CD4-positive, alpha-beta T cell treated with Interleukin-15 for 4 hours (primary cell): ENCODE measurements at regions not wholly inside any gene's neighbourhood (a gene's known extent, or its start where the extent isn't known, plus 50 kb on each side); places are given as distances from the start of the nearest gene placed in this dataset.

Source experiments
- DNase-seq: peaks from one replicate; pipeline ENCODE4 v3.0.0-alpha.2; 2020; ENCODE audit warnings: low spot score

- DNase-seq, result no peak
These were observed 209.9 kb upstream of the ZFP64 start for GRCh38 chr20:52401431-52401830.

DNA sequence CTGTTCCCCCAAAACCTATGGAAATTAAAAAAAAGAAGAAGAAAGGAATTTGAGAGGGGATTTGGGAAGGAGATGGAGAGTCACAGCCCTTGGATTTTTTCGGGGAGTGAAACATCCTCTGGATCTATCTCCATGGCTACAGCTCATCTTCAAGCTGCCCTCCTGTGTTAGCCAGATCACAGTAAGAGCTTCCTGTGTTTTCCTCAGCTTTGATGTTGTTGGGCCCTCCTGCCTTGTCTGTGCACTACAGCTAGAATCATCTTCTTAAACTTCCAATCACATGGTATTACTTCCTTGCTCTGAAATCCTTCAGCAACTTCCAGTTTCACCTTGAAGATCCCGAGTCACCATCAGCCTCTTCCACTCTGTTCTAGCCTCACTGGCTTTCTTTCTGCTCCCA lies 207.8 kb upstream of the ZFP64 start:
- DNase-seq, result no peak

GRCh38 chr20:52389606-52390005 lies 198.0 kb upstream of the ZFP64 start:
- no peak for DNase-seq

DNA sequence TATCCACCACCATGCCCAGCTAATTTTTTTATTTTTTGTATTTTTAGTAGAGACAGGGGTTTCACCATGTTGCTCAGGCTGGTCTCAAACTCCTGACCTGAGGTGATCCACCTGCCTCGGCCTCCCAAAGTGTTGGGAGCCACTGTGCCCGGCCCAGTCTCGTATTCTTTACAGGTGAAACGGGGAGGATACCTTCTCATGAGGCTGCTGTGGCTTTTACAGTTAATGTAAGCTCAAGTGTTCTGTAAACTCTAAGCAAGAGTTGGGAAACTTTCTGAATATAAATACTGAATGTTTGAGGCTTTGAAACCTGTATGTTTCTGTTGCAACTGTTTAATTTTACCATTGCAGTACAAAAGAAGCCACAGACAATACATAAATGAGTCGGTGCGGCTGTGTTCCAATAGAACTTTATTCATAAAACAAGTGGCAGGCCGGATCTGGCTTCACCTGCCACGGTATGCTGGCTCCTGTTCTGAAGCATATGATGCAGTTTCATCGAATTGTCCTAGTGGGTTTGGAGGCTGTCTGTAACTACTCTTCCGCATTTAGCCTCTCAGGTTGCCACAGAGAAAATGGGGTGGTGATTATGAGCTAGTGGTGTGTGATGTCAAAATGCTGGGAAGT lies 192.5 kb upstream of the ZFP64 start:
- no peak for DNase-seq

DNA sequence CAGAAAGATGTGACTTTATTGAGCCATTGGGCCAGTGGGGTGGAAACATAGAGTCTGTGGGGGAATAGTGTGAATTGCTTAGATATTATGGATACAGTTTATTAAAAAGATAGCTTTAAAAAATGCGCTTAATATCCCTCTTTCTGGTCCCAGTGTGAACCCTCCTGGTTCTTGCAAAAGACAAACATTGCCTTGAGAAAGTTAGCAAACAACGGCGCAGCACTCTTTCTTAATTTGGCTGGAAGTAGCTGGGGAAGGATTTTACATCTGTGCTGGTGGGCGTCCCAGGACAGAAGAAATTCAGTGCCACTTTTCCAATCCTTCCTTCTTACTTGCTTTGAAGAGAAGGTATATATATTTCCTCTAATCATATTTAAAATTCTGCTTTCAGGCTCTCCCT lies 191.4 kb upstream of the ZFP64 start:
- DNase-seq, result no peak

DNA sequence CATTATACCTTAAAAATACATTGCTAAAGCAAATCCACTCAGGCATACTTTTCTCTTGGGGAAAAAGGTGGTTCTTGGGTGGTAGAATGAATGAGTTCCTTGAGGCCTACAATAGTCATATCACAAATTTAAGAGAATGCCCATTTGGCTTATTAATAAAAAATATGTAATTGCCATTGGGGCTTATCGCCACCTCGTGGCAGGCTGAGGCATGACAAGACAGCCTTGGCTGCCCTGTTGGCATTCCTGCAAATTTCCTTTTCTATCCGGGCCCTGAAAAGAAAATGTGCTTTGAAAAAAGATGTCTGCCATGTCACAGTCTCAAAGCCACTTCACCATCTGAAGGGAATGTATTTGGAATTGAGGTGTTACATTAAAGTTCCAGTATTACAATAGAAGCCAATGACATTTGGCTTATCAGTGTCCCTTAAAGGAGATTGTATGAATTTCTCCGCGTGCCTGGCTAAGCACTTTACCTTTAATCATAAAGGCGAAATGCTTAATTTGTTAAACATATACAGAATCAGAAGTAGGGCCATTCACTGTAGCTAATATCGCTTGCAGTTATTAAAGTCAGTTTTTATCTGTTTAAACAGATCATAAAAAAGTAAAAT lies 188.3 kb upstream of the ZFP64 start:
- peak; percentile 39 for DNase-seq

DNA sequence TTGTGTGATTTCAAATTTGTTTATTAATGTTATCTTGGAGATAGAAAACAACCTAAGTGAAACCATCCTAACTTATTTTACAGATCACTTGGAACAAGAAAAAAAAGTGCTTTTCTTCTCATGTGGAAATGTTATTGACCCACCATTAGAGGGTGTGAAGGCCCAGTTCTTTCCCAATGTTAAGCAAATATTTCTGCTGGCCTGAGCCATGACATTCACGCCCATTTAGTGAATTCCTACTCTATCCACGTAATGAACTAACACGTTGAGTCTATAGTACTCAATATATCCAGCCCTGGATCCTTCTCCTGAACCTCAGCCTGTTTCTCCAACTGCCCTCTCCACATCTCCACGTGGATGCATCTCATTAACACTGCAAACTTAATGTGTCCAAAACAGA lies 180.6 kb upstream of the ZFP64 start:
- no peak for DNase-seq

- DNase-seq, result no peak
These were observed 174.1 kb upstream of the ZFP64 start for GRCh38 chr20:52365688-52366087.

- no peak for DNase-seq
These were observed 172.8 kb upstream of the ZFP64 start for GRCh38 chr20:52364405-52364804.

DNA sequence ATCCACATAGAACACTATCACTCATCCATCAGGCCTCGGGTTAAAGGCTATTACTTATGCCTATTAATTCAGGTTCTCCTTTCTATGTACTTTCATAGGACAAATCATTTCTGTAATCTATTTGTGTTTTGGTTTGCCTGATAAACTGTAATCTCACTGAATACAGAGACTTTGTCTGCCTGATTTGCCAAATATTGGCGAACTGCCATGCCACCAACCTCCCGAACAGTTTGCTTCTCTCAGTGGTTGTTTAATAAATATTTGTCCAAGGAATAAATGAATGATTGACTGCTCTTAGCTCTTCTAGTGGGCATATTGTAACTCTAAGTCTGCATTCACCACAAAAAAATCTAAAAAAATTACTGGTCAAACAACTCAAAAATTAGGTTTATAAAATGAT lies 170.1 kb upstream of the ZFP64 start:
- DNase-seq, result no peak

- DNase-seq, result no peak
These were observed 158.2 kb upstream of the ZFP64 start for GRCh38 chr20:52349806-52350205.

GRCh38 chr20:52348434-52348833 lies 156.9 kb upstream of the ZFP64 start:
- DNase-seq, result no peak

DNA sequence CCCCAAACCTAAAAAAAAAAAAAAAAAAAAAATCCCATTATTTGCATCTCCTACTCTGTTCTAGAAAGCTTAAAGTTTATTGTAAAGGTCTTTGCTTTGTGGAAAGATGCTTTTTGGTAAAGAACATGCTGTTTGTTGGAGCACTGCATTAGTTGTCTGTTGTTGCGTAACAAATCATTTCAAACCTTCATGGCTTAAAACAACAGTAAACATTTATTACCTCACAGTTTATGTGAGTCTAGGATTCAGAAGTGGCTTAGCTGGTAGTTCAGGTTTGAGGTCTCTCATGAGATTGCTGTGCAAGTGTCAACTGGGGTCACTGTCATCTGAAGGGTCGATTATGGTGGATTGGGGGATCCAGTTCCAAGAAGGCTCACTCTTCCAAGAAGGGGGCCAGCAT lies 155.2 kb upstream of the ZFP64 start:
- DNase-seq, result no peak

GRCh38 chr20:52342913-52343312 lies 151.3 kb upstream of the ZFP64 start:
- peak; percentile 13 for DNase-seq

DNA sequence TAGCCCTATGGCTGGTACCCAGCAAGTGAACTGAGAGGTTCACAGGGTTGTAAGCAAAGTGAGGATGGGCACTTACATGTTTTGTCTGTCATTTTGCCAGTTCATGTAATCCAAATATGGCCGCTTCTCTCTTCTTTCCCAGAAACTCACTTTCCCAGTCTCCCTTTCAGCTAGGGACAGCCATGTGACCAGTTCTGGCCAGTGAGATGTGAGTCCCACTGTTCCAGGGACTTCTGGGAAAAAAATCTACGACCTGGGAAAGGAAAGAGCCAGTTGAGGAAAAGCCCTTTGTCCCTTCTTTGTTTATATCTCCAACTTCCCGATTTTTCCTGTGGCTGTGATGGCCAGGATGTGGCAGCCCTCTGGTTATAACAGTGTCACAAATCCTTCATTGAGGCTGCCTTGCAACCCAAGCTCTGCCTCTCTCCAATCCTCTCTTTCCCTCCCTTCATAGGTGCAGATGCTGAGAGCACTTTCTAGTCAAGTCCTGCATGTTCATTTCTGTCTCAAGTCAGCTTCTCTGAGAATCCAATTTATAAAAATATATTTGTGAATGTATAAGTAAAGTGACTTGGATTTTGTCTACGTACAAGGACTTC lies 148.6 kb upstream of the ZFP64 start:
- no peak for DNase-seq

- no peak for DNase-seq
These were observed 141.2 kb upstream of the ZFP64 start for GRCh38 chr20:52332649-52333250.

- DNase-seq, result no peak
These were observed 140.7 kb upstream of the ZFP64 start for GRCh38 chr20:52332230-52332629.

GRCh38 chr20:52331655-52332054 lies 140.1 kb upstream of the ZFP64 start:
- no peak for DNase-seq

DNA sequence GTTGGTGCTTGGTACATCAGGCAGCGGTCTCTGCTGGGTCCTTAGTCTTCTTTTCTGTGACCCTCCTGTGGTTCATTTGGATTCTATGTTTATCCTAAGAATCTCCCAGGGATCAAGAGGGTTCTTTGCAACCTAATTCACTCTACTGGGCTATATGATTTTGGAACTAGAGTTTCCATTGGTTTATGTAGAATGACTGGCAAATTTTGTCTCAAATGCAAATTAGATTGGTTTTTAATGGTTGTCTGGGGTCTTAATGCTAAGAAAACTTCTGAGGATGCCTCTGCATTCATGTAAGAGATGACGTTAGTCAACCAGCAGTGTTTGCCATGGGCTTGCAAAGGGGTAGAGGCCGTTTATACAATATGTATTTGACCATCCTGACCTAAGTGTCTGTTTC lies 129.8 kb upstream of the ZFP64 start:
- DNase-seq, result no peak

GRCh38 chr20:52318651-52319050 lies 127.1 kb upstream of the ZFP64 start:
- DNase-seq, result no peak

DNA sequence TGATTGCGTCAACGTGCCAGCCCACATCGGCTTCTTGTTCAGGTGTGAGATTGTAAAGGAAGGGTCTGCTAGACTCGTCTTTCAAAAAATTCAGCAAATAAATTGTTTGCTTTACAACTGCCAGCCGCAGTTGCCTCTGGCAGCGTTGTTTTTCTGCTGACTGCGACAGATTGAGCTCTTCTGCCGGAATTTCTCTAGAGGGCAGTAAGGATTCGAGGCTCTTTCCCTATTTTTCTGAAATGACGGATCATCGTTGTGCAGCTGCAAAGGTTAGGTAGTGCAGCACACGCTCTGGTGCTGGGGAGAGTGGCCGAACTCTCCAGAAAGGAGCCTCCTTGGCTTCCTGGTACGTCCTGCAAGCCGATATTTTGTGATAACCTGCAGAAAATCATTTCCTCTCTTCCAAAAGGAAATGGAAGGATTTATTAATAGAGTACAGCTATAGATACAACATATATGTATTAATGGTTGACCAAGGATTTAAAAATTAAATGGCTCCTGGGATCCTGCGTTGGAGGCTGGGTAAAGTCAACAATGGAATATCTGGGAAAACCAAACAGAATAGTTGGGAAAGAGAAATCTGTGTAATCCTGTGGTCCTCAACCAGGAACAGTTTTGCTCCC lies 121.9 kb upstream of the ZFP64 start:
- DNase-seq, result no peak

- DNase-seq, result peak; percentile 72
These were observed 120.7 kb upstream of the ZFP64 start for GRCh38 chr20:52312132-52312729.
